WTC11 (cell line): ENCODE measurements at regions not wholly inside any gene's neighbourhood (a gene's known extent, or its start where the extent isn't known, plus 50 kb on each side); places are given as distances from the start of the nearest gene placed in this dataset.

Source experiments
- ATAC-seq: fragments of 200-7000 bp; cut with Tn5 transposase; 2 replicates; pipeline ENCODE4 v1.10.0; 2021; ENCODE audit warnings: mild to moderate bottlenecking, moderate library complexity
- CTCF ChIA-PET: fragments of 300-600 bp; sonication (Branson Sonifier 250); formaldehyde crosslinking; loops from one replicate; lab custom pipeline; 2021; ENCODE audit warnings: antibody characterized with exemption; lab: Charles Lee
- POLR2A ChIA-PET: fragments of 350-600 bp; sonication (Branson Sonifier 250); formaldehyde crosslinking; loops from one replicate; lab custom pipeline; 2021; ENCODE audit warnings: antibody characterized with exemption; lab: Charles Lee
- DNase-seq: peaks from one replicate; pipeline ENCODE4 v3.0.0; 2021; ENCODE audit warnings: low spot score
- H3K27ac Mint-ChIP-seq: 2 replicates; pipeline ENCODE4 v1.8.0; 2021; ENCODE audit warnings: mixed read lengths
- H3K27me3 Mint-ChIP-seq: 2 replicates; pipeline ENCODE4 v1.8.0; 2021; ENCODE audit warnings: low read depth, mild to moderate bottlenecking, moderate library complexity, mixed read lengths
- H3K36me3 Mint-ChIP-seq: 2 replicates; pipeline ENCODE4 v1.8.0; 2021; ENCODE audit warnings: mixed read lengths
- H3K4me1 Mint-ChIP-seq: 2 replicates; pipeline ENCODE4 v1.8.0; 2022; ENCODE audit warnings: mixed read lengths
- H3K4me3 Mint-ChIP-seq: 2 replicates; pipeline ENCODE4 v1.8.0; 2021; ENCODE audit warnings: mild to moderate bottlenecking, moderate library complexity, mixed read lengths
- H3K9me3 Mint-ChIP-seq: 2 replicates; pipeline ENCODE4 v1.8.0; 2021; ENCODE audit warnings: mixed read lengths
- CREB1 ChIP-seq: sonication (generic); formaldehyde crosslinking; IDR thresholded peaks from 2 replicates; pipeline ENCODE4 v1.8.0; 2023; ENCODE audit warnings: mild to moderate bottlenecking, missing genetic modification reagents
- CREM ChIP-seq: sonication (generic); formaldehyde crosslinking; IDR thresholded peaks from 2 replicates; pipeline ENCODE4 v1.8.1; 2022; ENCODE audit warnings: mild to moderate bottlenecking, missing genetic modification reagents, moderate library complexity
- ELF4 ChIP-seq: sonication (generic); formaldehyde crosslinking; IDR thresholded peaks from 2 replicates; pipeline ENCODE4 v1.8.1; 2022; ENCODE audit warnings: low read depth, mild to moderate bottlenecking, moderate library complexity, missing genetic modification reagents
- ERG ChIP-seq: fragments of 250-450 bp; sonication (Bioruptor Pico); IDR thresholded peaks from 2 replicates; pipeline ENCODE4 v1.8.0; 2021; ENCODE audit warnings: mild to moderate bottlenecking
- ESRRA ChIP-seq: sonication (generic); formaldehyde crosslinking; IDR thresholded peaks from 2 replicates; pipeline ENCODE4 v1.8.1; 2022; ENCODE audit warnings: mild to moderate bottlenecking, missing genetic modification reagents, borderline replicate concordance
- ETV6 ChIP-seq: sonication (generic); formaldehyde crosslinking; IDR thresholded peaks from 2 replicates; pipeline ENCODE4 v1.8.1; 2022; ENCODE audit warnings: mild to moderate bottlenecking, missing genetic modification reagents
- FOXP4 ChIP-seq: sonication (generic); formaldehyde crosslinking; IDR thresholded peaks from 2 replicates; pipeline ENCODE4 v1.8.0; 2022; ENCODE audit warnings: mild to moderate bottlenecking, missing genetic modification reagents
- GABPB1 ChIP-seq: sonication (generic); formaldehyde crosslinking; IDR thresholded peaks from 2 replicates; pipeline ENCODE4 v1.8.1; 2023; ENCODE audit warnings: mild to moderate bottlenecking, missing genetic modification reagents
- HMGXB4 ChIP-seq: sonication (generic); formaldehyde crosslinking; IDR thresholded peaks from 2 replicates; pipeline ENCODE4 v1.8.1; 2023; ENCODE audit warnings: mild to moderate bottlenecking, moderate library complexity, missing genetic modification reagents
- NFE2L1 ChIP-seq: sonication (generic); formaldehyde crosslinking; IDR thresholded peaks from 2 replicates; pipeline ENCODE4 v1.8.1; 2023; ENCODE audit warnings: missing genetic modification reagents
- NR1H2 ChIP-seq: sonication (generic); formaldehyde crosslinking; IDR thresholded peaks from 2 replicates; pipeline ENCODE4 v1.9.0; 2021; ENCODE audit warnings: mild to moderate bottlenecking, moderate library complexity, missing genetic modification reagents
- PRDM15 ChIP-seq: sonication (generic); formaldehyde crosslinking; IDR thresholded peaks from 2 replicates; pipeline ENCODE4 v1.8.0; 2022; ENCODE audit warnings: missing genetic modification reagents
- RORB ChIP-seq: fragments of 250-450 bp; sonication (Bioruptor Pico); IDR thresholded peaks from 2 replicates; pipeline ENCODE4 v1.9.0; 2021; ENCODE audit warnings: mild to moderate bottlenecking
- TEAD4 ChIP-seq: sonication (generic); formaldehyde crosslinking; IDR thresholded peaks from 2 replicates; pipeline ENCODE4 v1.8.0; 2022; ENCODE audit warnings: mild to moderate bottlenecking, missing genetic modification reagents
- USF1 ChIP-seq: sonication (generic); formaldehyde crosslinking; IDR thresholded peaks from 2 replicates; pipeline ENCODE4 v1.8.0; 2022; ENCODE audit warnings: mild to moderate bottlenecking, missing genetic modification reagents
- USF2 ChIP-seq: sonication (generic); formaldehyde crosslinking; IDR thresholded peaks from 2 replicates; pipeline ENCODE4 v1.8.1; 2023; ENCODE audit warnings: mild to moderate bottlenecking, missing genetic modification reagents, moderate library complexity
- ZBTB43 ChIP-seq: sonication (generic); formaldehyde crosslinking; IDR thresholded peaks from 2 replicates; pipeline ENCODE4 v1.8.1; 2023; ENCODE audit warnings: mild to moderate bottlenecking, missing genetic modification reagents

GRCh38 chr14:65211341-65211987, 109.1 kb upstream of the MAX start:
- no peak for ATAC-seq
- H3K27me3 Mint-ChIP-seq, result no peaks in the 10 kb centered on the region; the same call in 1 of the 2 replicates
- TF ChIP-seq NR1H2 (CRISPR knock-in tag) (no peak), GABPB1 (peak; percentile 95), TEAD4 (CRISPR knock-in tag) (no peak)
- peaks cover 9% of the 10 kb centered on the region for H3K9me3 Mint-ChIP-seq
- H3K4me1 Mint-ChIP-seq, result peaks cover 23% of the 10 kb centered on the region
- ChIA-PET POLR2A (interaction anchor here (0.7 kb wide), 1 partner anchor 123 kb away, joined by 5 read pairs; no protein-coding TSS in a partner anchor), CTCF (no interaction called here)
- no peaks in the 10 kb centered on the region for H3K36me3 Mint-ChIP-seq
- H3K4me3 Mint-ChIP-seq, result no peak overlapping the region
- DNase-seq, result no peak
- H3K27ac Mint-ChIP-seq, result no peak overlapping the region

GRCh38 chr14:65213316-65213715, 111.0 kb upstream of the MAX start:
- POLR2A ChIA-PET, result no interaction called here
- TF ChIP-seq ZBTB43 (CRISPR knock-in tag) (no peak), USF1 (CRISPR knock-in tag) (0 out of 2 replicates have a peak, but pooled peaks have one; percentile 22), CREM (no peak), ETV6 (CRISPR knock-in tag) (no peak), USF2 (CRISPR knock-in tag) (peak; percentile 47)
- Mint-ChIP-seq H3K9me3 (peaks cover 9% of the 10 kb centered on the region), H3K36me3 (no peaks in the 10 kb centered on the region), H3K27ac (peak overlapping the region; percentile 21; the same call in 1 of the 2 replicates), H3K4me1 (peaks cover 23% of the 10 kb centered on the region), H3K27me3 (no peaks in the 10 kb centered on the region; the same call in 1 of the 2 replicates), H3K4me3 (no peak overlapping the region)
- CTCF ChIA-PET, result no interaction called here
- ATAC-seq (peak; percentile 69), DNase-seq (no peak)

- CTCF ChIA-PET, result no interaction called here
- Mint-ChIP-seq H3K4me3 (no peak overlapping the region), H3K27ac (no peak overlapping the region), H3K36me3 (no peaks in the 10 kb centered on the region), H3K4me1 (peaks cover 23% of the 10 kb centered on the region), H3K27me3 (no peaks in the 10 kb centered on the region; the same call in 1 of the 2 replicates), H3K9me3 (peaks cover 9% of the 10 kb centered on the region)
- POLR2A ChIA-PET, result no interaction called here
- TF ChIP-seq RORB, result no peak
- TF ChIP-seq HMGXB4, result no peak
- TF ChIP-seq ELF4 (CRISPR knock-in tag), result no peak
- no peak for ATAC-seq
- DNase-seq, result no peak
Measured at GRCh38 chr14:65214741-65215140, 112.4 kb upstream of the MAX start.

GRCh38 chr14:65219353-65219752, 117.0 kb upstream of the MAX start:
- Mint-ChIP-seq H3K36me3 (no peaks in the 10 kb centered on the region), H3K4me3 (no peak overlapping the region), H3K27ac (no peak overlapping the region), H3K4me1 (peaks cover 14% of the 10 kb centered on the region), H3K27me3 (no peaks in the 10 kb centered on the region), H3K9me3 (no peaks in the 10 kb centered on the region)
- CTCF ChIA-PET, result interaction anchor here (0.6 to 0.7 kb wide), 2 partner anchors 68 to 192 kb away, joined by 3 to 5 read pairs; no protein-coding TSS in a partner anchor
- POLR2A ChIA-PET, result no interaction called here
- no peak for ATAC-seq
- DNase-seq, result no peak
- TF ChIP-seq CREB1 (CRISPR knock-in tag), result no peak
- TF ChIP-seq FOXP4 (CRISPR knock-in tag), result no peak
- no peak for TF ChIP-seq ESRRA
- no peak for TF ChIP-seq ERG (CRISPR knock-in tag)
- TF ChIP-seq TEAD4 (CRISPR knock-in tag), result no peak
- TF ChIP-seq NFE2L1, result no peak
- TF ChIP-seq PRDM15 (CRISPR knock-in tag), result no peak
